Uterus (tissue), 3 donors: ENCODE measurements at regions not wholly inside any gene's neighbourhood (a gene's known extent, or its start where the extent isn't known, plus 50 kb on each side); places are given as distances from the start of the nearest gene placed in this dataset.

ENCODE experiments used
- DNase-seq, 2 donors: peaks; one replicate each; pipeline ENCODE4 v3.0.0-alpha.2; 2019 to 2020
- H3K27ac ChIP-seq, 2 donors: fragments of 200-600 bp; sonication (generic); 1 replicate in 1 of 2; 2 replicates in 1 of 2; pipeline ENCODE4 v1.5.1; 2016 to 2018
- H3K27me3 ChIP-seq, 2 donors: fragments of 200-600 bp; sonication (generic); one replicate each; pipeline ENCODE4 v1.5.1; 2018 to 2019; ENCODE audit warnings: control low read depth in 1 of 2
- H3K36me3 ChIP-seq, 2 donors: fragments of 200-600 bp; sonication (generic); one replicate each; pipeline ENCODE4 v1.5.1; 2019; ENCODE audit warnings: control low read depth in 1 of 2
- H3K4me1 ChIP-seq, 2 donors: fragments of 200-600 bp; sonication (generic); one replicate each; pipeline ENCODE4 v1.5.1; 2018 to 2019; ENCODE audit warnings: control low read depth in 1 of 2
- H3K4me3 ChIP-seq, 2 donors: fragments of 200-600 bp; sonication (generic); 1 replicate in 1 of 2; 2 replicates in 1 of 2; pipeline ENCODE4 v1.5.1; 2018 to 2019; ENCODE audit warnings: mild to moderate bottlenecking in 1 of 2
- H3K9me3 ChIP-seq, 2 donors: fragments of 200-600 bp; sonication (generic); one replicate each; pipeline ENCODE4 v1.5.1; 2019; ENCODE audit warnings: control low read depth in 1 of 2
- POLR2A ChIP-seq, 2 donors: fragments of 450-650 bp; IDR thresholded peaks; one replicate each; pipeline ENCODE4 v1.6.1; 2016; ENCODE audit warnings: antibody characterized with exemption in 2 of 2, mild to moderate bottlenecking in 1 of 2, moderate library complexity in 1 of 2
- intact Hi-C: fragments of 100-400 bp; cut with DNase I; formaldehyde crosslinking; loops from one replicate; pipeline ENCODE4 v1.15.1; 2023; ENCODE audit warnings: low total_unique reads
- TF ChIP-seq, protein P1 (sequence below), 4 experiments: fragments of 200-600 bp in 2 of 4; fragments of 450-650 bp in 2 of 4; sonication (generic) in 2 of 4; IDR thresholded peaks; one replicate each; pipeline ENCODE4 v1.5.1; 2016 to 2019; ENCODE audit warnings: antibody characterized with exemption in 4 of 4, mild to moderate bottlenecking in 2 of 4, moderate library complexity in 1 of 4
- donor health status: DM: yes; HTN: yes; CAD: no.

GRCh38 chr7:16068183-16068582 lies 353.2 kb downstream of the CRPPA start:
- no peak overlapping the region for H3K4me3 ChIP-seq
- no peak for DNase-seq
- no peak for TF ChIP-seq POLR2A (IDR thresholded peaks at IDR 0.05)
- TF ChIP-seq, protein P1, sequence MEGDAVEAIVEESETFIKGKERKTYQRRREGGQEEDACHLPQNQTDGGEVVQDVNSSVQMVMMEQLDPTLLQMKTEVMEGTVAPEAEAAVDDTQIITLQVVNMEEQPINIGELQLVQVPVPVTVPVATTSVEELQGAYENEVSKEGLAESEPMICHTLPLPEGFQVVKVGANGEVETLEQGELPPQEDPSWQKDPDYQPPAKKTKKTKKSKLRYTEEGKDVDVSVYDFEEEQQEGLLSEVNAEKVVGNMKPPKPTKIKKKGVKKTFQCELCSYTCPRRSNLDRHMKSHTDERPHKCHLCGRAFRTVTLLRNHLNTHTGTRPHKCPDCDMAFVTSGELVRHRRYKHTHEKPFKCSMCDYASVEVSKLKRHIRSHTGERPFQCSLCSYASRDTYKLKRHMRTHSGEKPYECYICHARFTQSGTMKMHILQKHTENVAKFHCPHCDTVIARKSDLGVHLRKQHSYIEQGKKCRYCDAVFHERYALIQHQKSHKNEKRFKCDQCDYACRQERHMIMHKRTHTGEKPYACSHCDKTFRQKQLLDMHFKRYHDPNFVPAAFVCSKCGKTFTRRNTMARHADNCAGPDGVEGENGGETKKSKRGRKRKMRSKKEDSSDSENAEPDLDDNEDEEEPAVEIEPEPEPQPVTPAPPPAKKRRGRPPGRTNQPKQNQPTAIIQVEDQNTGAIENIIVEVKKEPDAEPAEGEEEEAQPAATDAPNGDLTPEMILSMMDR (IDR thresholded peaks at IDR 0.05) = no peak
- no peaks in the 10 kb centered on the region for H3K36me3 ChIP-seq
- intact Hi-C loops = no loop called here
- no peaks in the 10 kb centered on the region for H3K4me1 ChIP-seq
- no peaks in the 10 kb centered on the region for H3K27me3 ChIP-seq
- H3K27ac ChIP-seq = peak overlapping the region in 1 of 2 donors; percentile 34
- no peaks in the 10 kb centered on the region for H3K9me3 ChIP-seq

DNA sequence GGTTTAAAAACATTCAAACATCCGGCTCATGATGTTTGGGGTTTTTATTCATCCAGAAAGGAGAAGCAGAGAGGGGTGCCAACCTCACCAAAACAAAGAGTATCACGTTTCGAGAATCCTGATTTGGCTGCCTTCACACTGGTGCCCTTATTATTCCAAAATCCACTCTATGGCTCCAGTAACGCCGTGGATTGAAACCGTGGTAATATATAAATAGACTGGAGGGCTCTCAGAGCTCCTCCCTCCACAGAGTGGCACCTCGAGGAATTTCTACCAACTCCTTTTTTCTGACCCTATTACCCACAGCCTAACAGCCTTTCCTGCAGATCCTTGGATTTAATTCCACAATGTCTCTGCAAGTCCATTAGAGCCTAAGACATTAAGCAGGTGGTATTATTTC lies 353.6 kb downstream of the CRPPA start:
- Histone ChIP-seq H3K4me1 (no peaks in the 10 kb centered on the region), H3K36me3 (no peaks in the 10 kb centered on the region), H3K9me3 (no peaks in the 10 kb centered on the region), H3K27ac (peak overlapping the region; percentile 9 to 34), H3K4me3 (no peak overlapping the region), H3K27me3 (no peaks in the 10 kb centered on the region)
- no peak for TF ChIP-seq POLR2A (IDR thresholded peaks at IDR 0.05)
- TF ChIP-seq, protein P1 (IDR thresholded peaks at IDR 0.05) = no peak
- DNase-seq = no peak
- intact Hi-C loops = no loop called here

DNA sequence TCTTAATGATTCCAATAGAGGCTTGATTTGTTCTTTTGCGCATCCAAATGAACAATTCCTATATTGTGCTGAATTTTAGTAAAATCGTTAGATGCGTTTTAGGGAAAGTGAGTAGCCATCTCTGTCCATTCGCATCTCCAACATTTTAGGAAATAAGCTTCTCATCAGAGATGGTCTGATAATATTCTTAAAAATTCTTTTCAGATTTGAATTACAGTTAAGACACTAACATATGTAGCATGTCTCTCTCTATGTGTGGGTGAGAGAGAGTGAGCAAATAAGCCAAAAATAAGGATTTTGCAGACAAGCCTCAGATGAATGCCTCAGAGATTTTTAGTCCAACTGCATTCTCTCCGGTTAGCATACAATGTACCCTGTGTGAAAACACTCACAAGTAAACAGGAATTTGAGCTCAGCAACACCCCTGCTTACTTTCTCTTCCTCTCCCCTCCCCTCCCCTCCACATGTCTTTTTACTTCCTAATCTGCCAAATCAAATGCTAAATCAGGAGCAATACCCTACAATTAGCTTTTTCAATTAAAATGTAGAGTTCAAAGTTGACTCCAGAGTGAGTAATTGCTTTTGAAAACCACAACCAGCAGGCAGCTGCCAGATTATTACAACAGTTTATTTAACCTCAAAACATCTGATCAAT lies 354.4 kb downstream of the CRPPA start:
- Histone ChIP-seq H3K9me3 (no peaks in the 10 kb centered on the region), H3K4me1 (no peaks in the 10 kb centered on the region), H3K4me3 (no peak overlapping the region), H3K27me3 (no peaks in the 10 kb centered on the region), H3K27ac (peak overlapping the region; percentile 31 to 34), H3K36me3 (no peaks in the 10 kb centered on the region)
- intact Hi-C loops = no loop called here
- TF ChIP-seq, protein P1 (IDR thresholded peaks at IDR 0.05) = no peak
- no peak for TF ChIP-seq POLR2A (IDR thresholded peaks at IDR 0.05)
- no peak for DNase-seq

DNA sequence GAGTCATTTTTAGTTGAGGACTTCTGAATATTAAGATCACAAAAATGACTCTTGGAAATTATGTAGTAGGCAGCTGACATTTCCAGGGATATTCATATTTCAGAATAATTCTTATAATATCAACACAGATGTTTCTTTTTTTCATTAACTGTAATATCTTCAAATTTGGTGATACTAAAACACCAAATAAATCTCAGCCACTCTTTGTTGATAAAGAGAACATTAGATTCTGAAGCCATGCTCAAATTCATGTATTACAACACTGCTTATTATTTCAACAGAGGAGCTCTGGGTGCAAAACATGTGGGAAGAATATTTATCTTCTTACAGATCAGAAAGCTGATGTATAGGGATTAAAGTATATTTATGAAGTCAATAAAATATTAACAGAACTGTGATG lies 355.4 kb downstream of the CRPPA start:
- no peaks in the 10 kb centered on the region for H3K9me3 ChIP-seq
- no peak for DNase-seq
- intact Hi-C loops = no loop called here
- no peaks in the 10 kb centered on the region for H3K4me1 ChIP-seq
- no peaks in the 10 kb centered on the region for H3K27me3 ChIP-seq
- H3K27ac ChIP-seq = peak overlapping the region in 1 of 2 donors; percentile 33
- no peaks in the 10 kb centered on the region for H3K36me3 ChIP-seq
- H3K4me3 ChIP-seq = no peak overlapping the region
- TF ChIP-seq, protein P1 (IDR thresholded peaks at IDR 0.05) = no peak
- TF ChIP-seq POLR2A (IDR thresholded peaks at IDR 0.05) = no peak

DNA sequence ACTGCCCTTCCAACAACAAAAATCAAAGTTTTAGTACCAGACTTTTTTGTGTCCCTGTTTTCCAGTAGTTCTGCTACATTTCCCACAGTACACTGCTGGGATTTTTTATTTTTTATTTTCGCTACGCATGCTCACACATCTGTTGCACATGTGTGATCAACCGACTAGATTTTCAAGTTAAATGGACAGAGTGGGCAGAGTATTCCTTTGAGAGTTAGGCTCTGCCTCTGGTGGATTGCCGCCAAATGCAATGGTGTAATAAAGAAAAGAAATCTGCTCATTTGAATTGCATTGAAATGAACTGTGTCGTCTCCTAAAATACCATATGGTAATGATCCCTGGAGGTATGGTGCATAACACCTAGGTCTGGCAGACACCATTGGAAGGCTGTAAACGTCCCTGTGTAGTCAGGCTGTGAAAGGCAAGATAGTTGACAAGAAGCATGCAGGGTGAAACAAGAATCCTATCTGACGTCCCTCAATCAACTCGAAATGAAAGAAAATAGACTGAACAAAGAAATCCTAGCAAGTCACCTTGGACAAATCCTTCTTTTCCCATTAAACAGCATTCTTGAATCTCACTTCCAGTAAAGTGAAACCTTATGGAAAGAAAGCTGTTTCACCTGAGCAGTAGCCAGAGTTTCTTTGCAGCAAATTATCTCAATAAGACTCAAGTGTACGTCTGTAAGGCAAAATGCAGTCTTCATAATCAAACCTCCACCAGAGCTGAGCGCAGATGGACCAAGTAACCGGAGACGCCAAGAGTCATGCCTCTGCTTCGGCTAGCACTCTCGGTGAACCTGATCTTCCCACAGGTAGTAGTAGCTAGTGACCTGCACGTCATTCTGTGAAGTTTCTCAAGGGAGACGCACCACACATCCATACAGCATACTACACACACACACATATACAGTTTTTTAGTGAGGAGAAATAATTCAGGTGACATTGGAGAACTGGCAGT lies 357.3 kb downstream of the CRPPA start:
- no peak overlapping the region for H3K27ac ChIP-seq
- H3K9me3 ChIP-seq = no peaks in the 10 kb centered on the region
- intact Hi-C loops = no loop called here
- TF ChIP-seq POLR2A (IDR thresholded peaks at IDR 0.05) = no peak
- TF ChIP-seq, protein P1 (IDR thresholded peaks at IDR 0.05) = no peak
- H3K27me3 ChIP-seq = no peaks in the 10 kb centered on the region
- H3K4me3 ChIP-seq = no peak overlapping the region
- no peaks in the 10 kb centered on the region for H3K36me3 ChIP-seq
- H3K4me1 ChIP-seq = no peaks in the 10 kb centered on the region
- DNase-seq = no peak
